Aorta (tissue), 5 donors: ENCODE measurements at regions not wholly inside any gene's neighbourhood (a gene's known extent, or its start where the extent isn't known, plus 50 kb on each side); places are given as distances from the start of the nearest gene placed in this dataset.

Source experiments
- ATAC-seq: fragments of 200-7000 bp; cut with Tn5 transposase; one replicate; pipeline ENCODE4 v1.9.1; 2022; ENCODE audit warnings: moderate library complexity; ENCODE audit not compliant: low FRiP score
- DNase-seq, 2 donors: peaks; one replicate each; pipeline ENCODE4 v3.0.0-alpha.2; 2020
- H3K27ac ChIP-seq, 2 donors: one replicate each; pipeline ENCODE4 v1.5.1; 2013; ENCODE audit warnings: low read length in 2 of 2, mild to moderate bottlenecking in 2 of 2, moderate library complexity in 2 of 2, control low read depth in 1 of 2, inconsistent platforms in 1 of 2, low read depth in 1 of 2
- H3K27me3 ChIP-seq, 2 donors: one replicate each; pipeline ENCODE4 v1.6.1; 2013; ENCODE audit warnings: control low read depth in 1 of 2, low read length in 1 of 2, mild to moderate bottlenecking in 1 of 2, moderate library complexity in 1 of 2; ENCODE audit not compliant: insufficient read depth in 2 of 2, control insufficient read depth in 1 of 2
- H3K36me3 ChIP-seq, 2 donors: one replicate each; pipeline ENCODE4 v1.6.1; 2013; ENCODE audit warnings: control low read depth in 1 of 2, low read length in 1 of 2, mild to moderate bottlenecking in 1 of 2; ENCODE audit not compliant: insufficient read depth in 2 of 2, control insufficient read depth in 1 of 2
- H3K4me1 ChIP-seq, 2 donors: one replicate each; pipeline ENCODE4 v1.6.1; 2013; ENCODE audit warnings: low read length in 2 of 2, control low read depth in 1 of 2, mild to moderate bottlenecking in 1 of 2, moderate library complexity in 1 of 2; ENCODE audit not compliant: insufficient read depth in 2 of 2, control insufficient read depth in 1 of 2
- H3K4me3 ChIP-seq, 2 donors: one replicate each; pipeline ENCODE4 v1.5.1; 2013; ENCODE audit warnings: low read length in 2 of 2, control low read depth in 1 of 2, mild to moderate bottlenecking in 1 of 2
- H3K9me3 ChIP-seq: one replicate; pipeline ENCODE4 v1.6.1; 2013; ENCODE audit warnings: mild to moderate bottlenecking, low read length; ENCODE audit not compliant: control insufficient read depth
- WGBS, 2 donors: extraction: QIAGEN DNeasy Blood & Tissue Kit; methylation state at CpG; one replicate each; pipeline ENCODE4 v1.1.7; 2013; 5-methylcytosine and 5-hydroxymethylcytosine counted together
- intact Hi-C, 2 donors: fragments of 100-400 bp; cut with DNase I; formaldehyde crosslinking; loops; one replicate each; pipeline versions ENCODE4 v1.14.2 to v1.15.0; 2022
- donor health status: healthy with polysubstance abuse.
- donor health status: Bipolar disorder and iron deficiency.
- donor health status: DM: no; HTN: no; CAD: no.
- donor health status: DM: no; HTN: no; CAD: no.
- donor health status: DM: yes; HTN: yes; CAD: no.

DNA sequence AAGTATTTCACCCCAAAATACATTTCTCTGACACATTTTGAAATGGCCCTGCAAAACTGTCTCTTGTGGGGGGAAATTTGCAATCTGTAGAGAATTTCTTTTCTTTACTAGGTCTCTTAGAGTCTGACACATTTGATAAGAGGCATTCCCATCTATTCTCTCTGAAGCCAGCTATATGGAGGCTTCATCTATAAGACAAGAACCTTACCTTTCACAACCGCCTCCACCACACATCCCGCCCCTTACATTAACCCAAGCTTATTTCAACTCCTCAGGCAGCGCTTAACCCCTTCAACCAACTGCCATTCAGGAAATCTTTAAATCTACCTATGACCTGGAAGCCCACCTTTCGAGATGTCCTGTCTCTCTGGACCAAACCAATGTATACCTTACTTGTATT lies 829.5 kb downstream of the TLE4 start:
- Histone ChIP-seq H3K4me1 (no peaks in the 10 kb centered on the region), H3K9me3 (no peaks in the 10 kb centered on the region), H3K27ac (no peak overlapping the region), H3K36me3 (no peaks in the 10 kb centered on the region), H3K4me3 (no peak overlapping the region), H3K27me3 (no peaks in the 10 kb centered on the region)
- ATAC-seq (no peak), DNase-seq (no peak)
- intact Hi-C loops = no loop called here
- WGBS, 2 donors = 96 to 98% methylated on average over 4 of the region's 4 CpGs

DNA sequence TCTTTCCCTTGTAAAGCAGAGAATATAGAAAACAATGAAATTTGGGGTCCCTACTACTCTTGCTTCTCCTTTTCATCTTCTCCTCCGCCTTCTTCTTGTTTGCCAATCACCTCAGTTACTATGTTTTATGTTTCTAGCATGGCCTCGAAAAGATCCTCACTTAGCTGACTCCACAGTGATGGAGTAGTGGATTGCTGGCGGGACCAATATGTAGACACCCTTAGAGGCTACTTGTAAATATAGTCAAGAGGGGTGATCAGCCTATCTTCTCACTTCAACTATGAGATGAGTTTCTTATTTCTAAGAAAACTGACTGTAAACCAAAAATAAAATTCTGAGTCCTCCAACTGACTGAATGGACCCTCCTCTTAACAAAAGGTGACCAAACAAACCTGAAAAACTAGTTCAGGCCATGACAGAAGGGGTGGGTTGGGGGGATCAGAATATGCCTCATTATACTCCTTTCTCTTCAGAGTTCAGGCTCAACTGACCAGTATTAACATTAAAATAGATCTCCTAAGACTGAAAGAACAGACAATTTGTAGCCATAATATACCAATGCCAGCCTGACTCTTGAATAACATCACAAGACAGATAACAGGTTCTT lies 829.0 kb downstream of the TLE4 start:
- no peak for DNase-seq
- Histone ChIP-seq H3K36me3 (no peaks in the 10 kb centered on the region), H3K27me3 (no peaks in the 10 kb centered on the region), H3K27ac (no peak overlapping the region), H3K4me3 (no peak overlapping the region), H3K9me3 (no peaks in the 10 kb centered on the region), H3K4me1 (no peaks in the 10 kb centered on the region)
- WGBS, 2 donors = 93 to 99% methylated on average over 3 of the region's 3 CpGs
- intact Hi-C loops = no loop called here
- ATAC-seq = no peak

- Histone ChIP-seq H3K4me3 (no peak overlapping the region), H3K9me3 (no peaks in the 10 kb centered on the region), H3K4me1 (no peaks in the 10 kb centered on the region), H3K36me3 (no peaks in the 10 kb centered on the region), H3K27me3 (no peaks in the 10 kb centered on the region), H3K27ac (no peak overlapping the region)
- intact Hi-C loops = no loop called here
- 89% methylated on average over 2 of the region's 2 CpGs for WGBS, 2 donors
- ATAC-seq = no peak
- DNase-seq = no peak
These were observed 827.8 kb downstream of the TLE4 start for GRCh38 chr9:80399606-80400005.

DNA sequence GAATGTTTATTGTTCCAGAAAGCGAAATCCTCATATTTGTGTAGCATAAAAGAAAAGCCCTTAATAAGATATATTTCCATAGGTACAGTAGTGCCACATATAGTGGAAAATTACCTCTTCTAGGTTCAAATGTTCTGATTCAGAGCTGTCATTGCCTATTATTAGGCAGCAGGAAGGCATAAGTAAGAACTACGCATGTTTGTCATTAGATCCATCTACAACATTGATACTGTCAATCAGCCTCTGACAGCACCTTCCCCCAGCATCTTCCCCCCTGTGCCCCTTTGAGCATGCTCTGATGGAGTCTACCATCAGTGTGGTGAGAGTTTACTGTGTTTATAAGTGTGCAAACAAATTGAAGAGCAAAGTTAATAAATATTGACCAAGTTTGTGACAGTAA lies 816.1 kb downstream of the TLE4 start:
- WGBS, 2 donors = 86 to 89% methylated on average over 2 of the region's 2 CpGs
- Histone ChIP-seq H3K36me3 (no peaks in the 10 kb centered on the region), H3K4me1 (no peaks in the 10 kb centered on the region), H3K4me3 (no peak overlapping the region), H3K9me3 (no peaks in the 10 kb centered on the region), H3K27ac (no peak overlapping the region), H3K27me3 (no peaks in the 10 kb centered on the region)
- DNase-seq (no peak), ATAC-seq (no peak)
- intact Hi-C loops = no loop called here

DNA sequence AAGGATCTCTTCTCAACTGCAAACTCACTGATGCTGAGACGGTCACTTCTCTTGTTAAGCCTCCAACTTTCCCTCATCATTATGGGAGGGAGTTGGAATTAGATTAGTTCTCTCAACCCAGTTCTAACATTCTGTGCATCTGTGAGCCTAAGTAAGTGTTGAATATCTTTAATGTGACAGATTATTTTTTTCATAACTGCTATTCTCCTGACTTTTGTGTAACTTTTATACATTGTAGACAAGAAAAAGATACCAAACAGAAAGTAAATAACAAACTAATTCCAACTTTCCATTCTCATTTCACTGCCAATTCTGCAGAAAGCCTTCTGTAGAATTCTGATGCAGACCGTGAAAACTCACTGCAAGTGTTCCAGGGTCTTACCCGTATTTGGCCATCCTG lies 813.5 kb downstream of the TLE4 start:
- Histone ChIP-seq H3K9me3 (no peaks in the 10 kb centered on the region), H3K4me1 (no peaks in the 10 kb centered on the region), H3K4me3 (no peak overlapping the region), H3K27me3 (no peaks in the 10 kb centered on the region), H3K36me3 (no peaks in the 10 kb centered on the region), H3K27ac (no peak overlapping the region)
- ATAC-seq (no peak), DNase-seq (no peak)
- intact Hi-C loops = no loop called here
- 16 to 41% methylated on average over 3 of the region's 3 CpGs for WGBS, 2 donors

DNA sequence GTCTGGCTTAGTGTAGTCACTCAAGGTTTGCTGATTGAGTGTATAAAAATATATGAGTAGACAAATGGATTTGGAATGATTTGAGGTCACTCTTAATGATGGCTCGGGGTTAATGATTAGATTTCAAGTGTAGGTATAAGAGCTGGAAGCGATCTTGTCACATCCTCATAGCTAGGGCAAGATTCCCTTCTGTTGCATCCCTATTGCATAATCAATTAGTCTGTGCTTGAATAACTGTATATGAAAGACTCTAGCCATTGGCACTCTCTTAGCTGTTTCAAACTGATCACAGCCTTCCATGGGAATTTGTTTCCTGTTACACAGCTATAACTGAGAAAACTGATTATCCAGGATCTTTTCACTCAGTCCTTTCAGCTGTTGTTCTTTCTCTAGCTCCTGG lies 811.6 kb downstream of the TLE4 start:
- no peak for DNase-seq
- no peak for ATAC-seq
- H3K27ac ChIP-seq = no peak overlapping the region
- H3K36me3 ChIP-seq = no peaks in the 10 kb centered on the region
- WGBS, 2 donors = 95 to 97% methylated on average over 2 of the region's 2 CpGs
- intact Hi-C loops = no loop called here
- H3K4me1 ChIP-seq = no peaks in the 10 kb centered on the region
- H3K9me3 ChIP-seq = no peaks in the 10 kb centered on the region
- no peaks in the 10 kb centered on the region for H3K27me3 ChIP-seq
- H3K4me3 ChIP-seq = no peak overlapping the region

DNA sequence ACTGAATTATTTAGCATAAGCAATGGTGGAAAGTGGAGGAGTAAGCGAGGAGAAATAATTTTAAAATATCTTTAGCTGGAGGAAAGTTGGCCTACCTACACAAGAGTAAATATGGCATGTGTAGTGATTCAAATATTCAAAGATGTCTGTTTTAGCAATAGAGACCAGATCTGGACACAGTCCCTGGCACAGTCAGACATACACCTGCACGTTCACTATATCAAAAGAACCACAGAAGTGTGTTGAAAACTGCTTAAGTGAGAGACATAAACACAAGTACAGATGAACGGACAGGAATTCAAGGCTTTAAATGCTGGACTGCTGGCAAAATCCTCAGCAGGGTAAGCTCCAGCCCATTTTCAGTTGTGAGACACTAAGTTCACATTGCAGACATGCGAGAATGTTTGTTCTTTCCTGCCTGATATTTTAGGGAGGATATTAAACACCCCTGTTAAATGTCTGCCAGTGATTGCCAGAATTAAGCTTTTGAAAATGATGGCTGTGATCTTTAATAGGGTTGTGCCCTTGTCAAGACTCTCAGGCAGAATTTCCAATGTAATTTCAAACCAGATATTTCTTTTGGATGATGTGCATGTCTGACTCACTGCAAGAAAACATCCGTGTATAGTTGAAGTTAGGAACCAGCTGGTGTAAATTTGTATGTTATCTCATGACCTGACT lies 810.6 kb downstream of the TLE4 start:
- no peaks in the 10 kb centered on the region for H3K27me3 ChIP-seq

DNA sequence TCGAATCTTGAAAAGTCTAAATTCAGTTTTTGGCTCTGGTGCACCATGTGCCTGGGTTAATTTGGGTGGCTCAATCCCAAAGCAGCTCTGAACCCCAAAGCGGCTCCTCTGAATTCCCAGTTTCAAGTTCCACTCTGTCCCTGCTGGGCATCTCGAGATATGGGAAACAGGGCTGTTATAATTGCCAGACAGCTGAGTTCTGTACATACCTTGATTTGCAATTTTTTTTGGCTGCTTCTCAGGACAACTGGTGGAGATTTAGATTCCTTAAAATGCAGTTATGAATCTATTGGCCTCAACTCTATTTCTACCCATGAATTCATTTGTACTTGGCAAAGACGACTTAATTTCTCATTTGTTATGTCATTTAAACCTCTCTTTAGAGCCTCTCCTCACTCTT lies 808.5 kb downstream of the TLE4 start:
- DNase-seq (no peak), ATAC-seq (no peak)
- H3K36me3 ChIP-seq = no peaks in the 10 kb centered on the region
- WGBS, 2 donors = 88 to 93% methylated on average over 4 of the region's 4 CpGs
- H3K4me3 ChIP-seq = no peak overlapping the region
- intact Hi-C loops = no loop called here
- H3K4me1 ChIP-seq = no peaks in the 10 kb centered on the region
- H3K27me3 ChIP-seq = no peaks in the 10 kb centered on the region
- H3K9me3 ChIP-seq = no peaks in the 10 kb centered on the region
- H3K27ac ChIP-seq = no peak overlapping the region

More for the DNA sequence above, 810.6 kb downstream of the TLE4 start:
- ATAC-seq (no peak), DNase-seq (no peak)
- WGBS, 2 donors = 21 to 23% methylated on average over 5 of the region's 5 CpGs
- Histone ChIP-seq H3K27ac (no peak overlapping the region), H3K4me1 (no peaks in the 10 kb centered on the region), H3K9me3 (no peaks in the 10 kb centered on the region), H3K36me3 (no peaks in the 10 kb centered on the region), H3K4me3 (no peak overlapping the region)
- intact Hi-C loops = no loop called here

GRCh38 chr9:80378669-80379293 lies 807.0 kb downstream of the TLE4 start:
- intact Hi-C loops = no loop called here

More at GRCh38 chr9:80378669-80379293, 807.0 kb downstream of the TLE4 start:
- DNase-seq (no peak), ATAC-seq (no peak)
- H3K4me3 ChIP-seq = no peak overlapping the region
- H3K9me3 ChIP-seq = no peaks in the 10 kb centered on the region
- no peaks in the 10 kb centered on the region for H3K27me3 ChIP-seq
- no peaks in the 10 kb centered on the region for H3K4me1 ChIP-seq
- H3K36me3 ChIP-seq = no peaks in the 10 kb centered on the region
- WGBS, 2 donors = 74 to 86% methylated on average over 5 of the region's 5 CpGs
- H3K27ac ChIP-seq = no peak overlapping the region
